GM23248 (cell line): ENCODE measurements at regions not wholly inside any gene's neighbourhood (a gene's known extent, or its start where the extent isn't known, plus 50 kb on each side); places are given as distances from the start of the nearest gene placed in this dataset.

Source experiments
- EZH2 ChIP-seq: fragments of 200-600 bp; sonication (generic); IDR thresholded peaks from 2 replicates; pipeline ENCODE4 v1.6.1; 2018; ENCODE audit warnings: antibody characterized with exemption, mild to moderate bottlenecking; ENCODE audit not compliant: insufficient read depth, poor library complexity, severe bottlenecking
- EZH2phosphoT487 ChIP-seq: fragments of 200-600 bp; sonication (generic); IDR thresholded peaks from 2 replicates; pipeline ENCODE4 v1.6.1; 2018; ENCODE audit warnings: antibody characterized with exemption, moderate library complexity, mild to moderate bottlenecking, low read depth; ENCODE audit not compliant: insufficient read depth

DNA sequence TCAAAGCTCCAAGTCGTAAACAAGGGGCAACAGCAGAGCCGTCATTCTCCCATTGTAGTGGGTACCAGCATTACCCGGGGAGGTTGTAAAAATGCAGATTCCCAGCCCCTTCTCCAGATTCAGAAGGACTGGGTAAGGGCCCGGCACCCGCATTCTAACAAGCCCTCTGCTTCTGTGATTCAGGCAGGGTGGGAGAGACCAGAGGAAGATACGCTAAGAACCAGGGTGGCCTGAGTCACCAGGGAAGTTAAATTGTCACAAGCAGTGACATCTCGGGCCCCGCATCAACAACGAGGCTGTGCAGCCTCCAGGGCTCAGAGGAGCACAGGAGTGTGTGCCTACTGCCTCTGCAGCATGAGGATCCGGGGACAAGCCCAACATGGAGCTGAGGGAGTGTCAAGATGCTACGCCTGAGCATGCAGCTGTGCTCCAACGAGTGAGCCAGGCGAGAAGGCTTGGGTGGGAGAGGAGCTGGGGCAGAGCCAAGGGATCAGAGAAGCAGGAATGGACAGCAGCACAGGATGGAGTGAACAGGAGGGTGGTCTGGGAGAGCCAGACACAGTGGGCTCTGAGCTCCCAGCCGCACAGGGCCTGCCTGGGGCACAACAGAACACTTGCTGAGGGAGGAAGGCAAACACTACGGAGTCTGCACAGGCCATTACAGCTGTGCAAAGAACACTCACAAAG is 68.5 kb downstream of the CPN2 start:
- no peak for TF ChIP-seq EZH2phosphoT487
- no peak for TF ChIP-seq EZH2
